Activated CD4-positive, alpha-beta T cell treated with anti-CD3 and anti-CD28 coated beads for 36 hours (primary cell): ENCODE measurements at regions not wholly inside any gene's neighbourhood (a gene's known extent, or its start where the extent isn't known, plus 50 kb on each side); places are given as distances from the start of the nearest gene placed in this dataset.

ENCODE experiments used
- ATAC-seq: fragments of 200-7000 bp; cut with Tn5 transposase; one replicate; pipeline ENCODE4 v1.10.0; 2021; ENCODE audit warnings: mild to moderate bottlenecking, moderate library complexity
- CTCF ChIA-PET: fragments of 350-600 bp; sonication (Branson Sonifier 250); formaldehyde crosslinking; loops from one replicate; lab custom pipeline; 2021; ENCODE audit warnings: antibody characterized with exemption; lab: Charles Lee
- POLR2A ChIA-PET: fragments of 350-600 bp; sonication (Branson Sonifier 250); formaldehyde crosslinking; loops from one replicate; lab custom pipeline; 2021; ENCODE audit warnings: antibody characterized with exemption, inconsistent platforms; lab: Charles Lee
- DNase-seq: peaks from one replicate; pipeline ENCODE4 v3.0.0-alpha.2; 2020
- H3K27ac Mint-ChIP-seq: one replicate; pipeline ENCODE4 v1.8.0; 2021; ENCODE audit warnings: mixed read lengths
- H3K27me3 Mint-ChIP-seq: one replicate; pipeline ENCODE4 v1.8.0; 2021; ENCODE audit warnings: mixed read lengths
- H3K36me3 Mint-ChIP-seq: one replicate; pipeline ENCODE4 v1.8.0; 2021; ENCODE audit warnings: low read depth, mixed read lengths
- H3K4me1 Mint-ChIP-seq: one replicate; pipeline ENCODE4 v1.8.0; 2021; ENCODE audit warnings: mixed read lengths
- H3K4me3 Mint-ChIP-seq: one replicate; pipeline ENCODE4 v1.8.0; 2021; ENCODE audit warnings: mild to moderate bottlenecking, moderate library complexity, mixed read lengths
- H3K9me3 Mint-ChIP-seq: one replicate; pipeline ENCODE4 v1.8.0; 2021; ENCODE audit warnings: low read depth, mixed read lengths
- intact Hi-C, 2 experiments: fragments of 100-400 bp; cut with DNase I in 1 of 2; cut with micrococcal nuclease in 1 of 2; formaldehyde crosslinking; loops; one replicate each; pipeline versions ENCODE4 v1.14.2 to v1.15.1; 2022 to 2024; cut with DNase I, micrococcal nuclease

GRCh38 chr20:48461091-48461734 lies 366.6 kb downstream of the PREX1 start:
- no peak overlapping the region for H3K4me3 Mint-ChIP-seq
- H3K4me1 Mint-ChIP-seq, result no peaks in the 10 kb centered on the region
- ChIA-PET POLR2A (no interaction called here), CTCF (no interaction called here)
- H3K9me3 Mint-ChIP-seq, result no peaks in the 10 kb centered on the region
- peaks cover 2% of the 10 kb centered on the region for H3K27me3 Mint-ChIP-seq
- H3K36me3 Mint-ChIP-seq, result no peaks in the 10 kb centered on the region
- ATAC-seq, result no peak
- intact Hi-C loops, result no loop called here
- no peak overlapping the region for H3K27ac Mint-ChIP-seq
- DNase-seq, result no peak

DNA sequence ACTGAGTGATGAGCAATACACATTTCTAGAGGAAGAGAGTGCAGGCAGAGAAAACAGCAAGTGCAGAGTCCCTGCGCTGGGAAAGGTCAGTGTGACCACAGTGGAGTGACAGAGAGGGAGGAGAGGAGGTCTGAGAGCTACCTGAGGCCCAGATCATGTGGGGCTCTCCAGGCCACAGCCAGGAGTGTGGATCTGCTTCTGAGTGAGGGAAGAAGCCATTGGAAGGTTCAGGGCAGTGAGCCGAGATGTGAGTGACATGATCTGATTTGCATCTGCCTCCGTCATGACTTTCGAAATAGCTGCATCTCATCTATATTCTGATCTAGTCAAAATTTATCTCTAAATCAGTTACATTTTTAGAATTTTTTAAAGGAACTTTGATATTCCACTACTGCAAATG lies 367.1 kb downstream of the PREX1 start:
- H3K27me3 Mint-ChIP-seq, result peaks cover 1% of the 10 kb centered on the region
- ChIA-PET POLR2A (no interaction called here), CTCF (no interaction called here)
- H3K27ac Mint-ChIP-seq, result no peak overlapping the region
- H3K4me1 Mint-ChIP-seq, result no peaks in the 10 kb centered on the region
- no peaks in the 10 kb centered on the region for H3K9me3 Mint-ChIP-seq
- H3K4me3 Mint-ChIP-seq, result no peak overlapping the region
- no peaks in the 10 kb centered on the region for H3K36me3 Mint-ChIP-seq
- intact Hi-C loops, result no loop called here
- DNase-seq (no peak), ATAC-seq (no peak)

DNA sequence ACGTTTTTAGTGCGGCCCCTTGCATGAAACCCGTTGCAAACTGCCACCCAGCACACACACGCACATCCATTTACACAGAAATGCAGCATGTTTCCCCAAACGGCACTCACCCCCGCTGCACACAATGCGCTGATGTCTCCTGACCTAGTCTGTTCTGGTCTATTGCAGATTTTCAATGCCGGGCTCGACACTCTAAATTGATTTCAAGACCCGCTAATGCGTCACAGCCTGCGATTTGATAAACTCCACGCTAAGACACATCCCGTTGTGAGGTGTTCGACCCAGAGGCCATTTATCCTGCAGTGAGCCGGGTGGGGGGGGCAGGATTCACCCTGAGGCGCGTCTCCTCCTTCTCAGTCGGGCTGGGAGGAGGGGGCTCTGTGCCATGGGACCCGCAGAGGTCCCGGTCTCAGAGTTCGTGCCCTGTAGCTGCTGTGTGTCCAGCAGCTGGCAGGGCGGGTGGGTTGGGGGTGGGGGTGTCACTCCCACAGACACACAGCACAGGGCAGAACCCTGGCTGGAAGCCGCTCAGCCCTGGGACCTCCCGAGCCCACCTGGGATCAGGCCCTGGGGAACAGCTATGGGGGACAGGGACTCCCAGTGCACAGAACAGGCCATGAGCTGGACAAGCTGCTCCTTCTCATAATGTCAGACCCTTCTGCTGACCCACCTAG lies 367.9 kb downstream of the PREX1 start:
- CTCF ChIA-PET, result no interaction called here
- Mint-ChIP-seq H3K4me1 (no peaks in the 10 kb centered on the region), H3K9me3 (no peaks in the 10 kb centered on the region), H3K36me3 (no peaks in the 10 kb centered on the region), H3K4me3 (no peak overlapping the region), H3K27ac (no peak overlapping the region), H3K27me3 (peaks cover 3% of the 10 kb centered on the region)
- intact Hi-C loops, result no loop called here
- POLR2A ChIA-PET, result no interaction called here
- no peak for ATAC-seq
- no peak for DNase-seq

GRCh38 chr20:48458601-48459385 lies 369.0 kb downstream of the PREX1 start:
- intact Hi-C loops, result no loop called here
- CTCF ChIA-PET, result interaction anchor here (0.7 kb wide), 1 partner anchor 169 kb away, joined by 3 read pairs; no protein-coding TSS in a partner anchor
- Mint-ChIP-seq H3K27me3 (peaks cover 3% of the 10 kb centered on the region), H3K27ac (no peak overlapping the region), H3K4me3 (no peak overlapping the region), H3K4me1 (no peaks in the 10 kb centered on the region), H3K9me3 (no peaks in the 10 kb centered on the region), H3K36me3 (no peaks in the 10 kb centered on the region)
- DNase-seq (no peak), ATAC-seq (no peak)
- POLR2A ChIA-PET, result no interaction called here

DNA sequence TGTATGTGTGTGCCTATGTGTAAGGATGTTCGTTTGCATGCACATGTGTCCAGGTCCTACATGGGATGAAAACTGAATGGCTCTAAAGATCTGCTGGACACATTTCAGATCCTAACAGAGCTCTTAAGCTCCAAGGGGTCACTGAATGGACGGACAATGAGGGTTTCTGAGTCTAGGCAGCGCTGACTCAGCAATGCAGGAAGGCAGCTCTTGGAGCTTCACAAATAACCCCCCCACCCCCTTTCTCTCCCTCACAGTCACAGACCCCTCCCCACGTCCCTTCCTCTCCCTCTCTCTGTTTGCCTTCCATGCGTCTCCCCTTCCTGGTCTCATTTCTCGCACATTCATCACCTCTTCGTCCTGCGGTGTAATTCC lies 369.8 kb downstream of the PREX1 start:
- POLR2A ChIA-PET, result no interaction called here
- CTCF ChIA-PET, result no interaction called here
- DNase-seq, result no peak
- no peak for ATAC-seq
- Mint-ChIP-seq H3K27ac (no peak overlapping the region), H3K4me1 (no peaks in the 10 kb centered on the region), H3K4me3 (no peak overlapping the region), H3K27me3 (peaks cover 3% of the 10 kb centered on the region), H3K9me3 (no peaks in the 10 kb centered on the region), H3K36me3 (no peaks in the 10 kb centered on the region)
- intact Hi-C loops, result no loop called here

- intact Hi-C loops, result no loop called here
- POLR2A ChIA-PET, result no interaction called here
- CTCF ChIA-PET, result no interaction called here
- H3K4me3 Mint-ChIP-seq, result no peak overlapping the region
- H3K27me3 Mint-ChIP-seq, result peaks cover 3% of the 10 kb centered on the region
- DNase-seq (no peak), ATAC-seq (no peak)
- no peaks in the 10 kb centered on the region for H3K4me1 Mint-ChIP-seq
- no peak overlapping the region for H3K27ac Mint-ChIP-seq
- H3K36me3 Mint-ChIP-seq, result no peaks in the 10 kb centered on the region
- H3K9me3 Mint-ChIP-seq, result no peaks in the 10 kb centered on the region
Observed at GRCh38 chr20:48457193-48458002, 370.4 kb downstream of the PREX1 start.

- intact Hi-C loops, result no loop called here
- DNase-seq, result no peak
- Mint-ChIP-seq H3K4me1 (no peaks in the 10 kb centered on the region), H3K9me3 (no peaks in the 10 kb centered on the region), H3K36me3 (no peaks in the 10 kb centered on the region), H3K4me3 (no peak overlapping the region), H3K27me3 (peaks cover 3% of the 10 kb centered on the region), H3K27ac (no peak overlapping the region)
- ChIA-PET CTCF (no interaction called here), POLR2A (no interaction called here)
- no peak for ATAC-seq
Observed at GRCh38 chr20:48456366-48457192, 371.2 kb downstream of the PREX1 start.

- ChIA-PET POLR2A (no interaction called here), CTCF (no interaction called here)
- Mint-ChIP-seq H3K27ac (no peak overlapping the region), H3K4me3 (no peak overlapping the region), H3K27me3 (peaks cover 4% of the 10 kb centered on the region), H3K9me3 (no peaks in the 10 kb centered on the region), H3K4me1 (no peaks in the 10 kb centered on the region), H3K36me3 (no peaks in the 10 kb centered on the region)
- intact Hi-C loops, result no loop called here
- ATAC-seq (no peak), DNase-seq (no peak)
Observed at GRCh38 chr20:48455651-48456365, 372.0 kb downstream of the PREX1 start.

GRCh38 chr20:48454671-48455490 lies 372.9 kb downstream of the PREX1 start:
- Mint-ChIP-seq H3K36me3 (no peaks in the 10 kb centered on the region), H3K4me1 (no peaks in the 10 kb centered on the region), H3K27me3 (peaks cover 4% of the 10 kb centered on the region), H3K4me3 (no peak overlapping the region), H3K27ac (no peak overlapping the region), H3K9me3 (no peaks in the 10 kb centered on the region)
- DNase-seq (no peak), ATAC-seq (no peak)
- ChIA-PET POLR2A (no interaction called here), CTCF (interaction anchor here (0.7 kb wide), 1 partner anchor 368 kb away, joined by 4 read pairs; no protein-coding TSS in a partner anchor)
- intact Hi-C loops, result no loop called here
